ENCODE measurements at regions not wholly inside any gene's neighbourhood (a gene's known extent, or its start where the extent isn't known, plus 50 kb on each side); places are given as distances from the start of the nearest gene placed in this dataset.
"Not testable (repeated sequence)": the region's sequence is repeated elsewhere in the genome, so short reads cannot be mapped to it uniquely, and the experiment has no call there.

DNA sequence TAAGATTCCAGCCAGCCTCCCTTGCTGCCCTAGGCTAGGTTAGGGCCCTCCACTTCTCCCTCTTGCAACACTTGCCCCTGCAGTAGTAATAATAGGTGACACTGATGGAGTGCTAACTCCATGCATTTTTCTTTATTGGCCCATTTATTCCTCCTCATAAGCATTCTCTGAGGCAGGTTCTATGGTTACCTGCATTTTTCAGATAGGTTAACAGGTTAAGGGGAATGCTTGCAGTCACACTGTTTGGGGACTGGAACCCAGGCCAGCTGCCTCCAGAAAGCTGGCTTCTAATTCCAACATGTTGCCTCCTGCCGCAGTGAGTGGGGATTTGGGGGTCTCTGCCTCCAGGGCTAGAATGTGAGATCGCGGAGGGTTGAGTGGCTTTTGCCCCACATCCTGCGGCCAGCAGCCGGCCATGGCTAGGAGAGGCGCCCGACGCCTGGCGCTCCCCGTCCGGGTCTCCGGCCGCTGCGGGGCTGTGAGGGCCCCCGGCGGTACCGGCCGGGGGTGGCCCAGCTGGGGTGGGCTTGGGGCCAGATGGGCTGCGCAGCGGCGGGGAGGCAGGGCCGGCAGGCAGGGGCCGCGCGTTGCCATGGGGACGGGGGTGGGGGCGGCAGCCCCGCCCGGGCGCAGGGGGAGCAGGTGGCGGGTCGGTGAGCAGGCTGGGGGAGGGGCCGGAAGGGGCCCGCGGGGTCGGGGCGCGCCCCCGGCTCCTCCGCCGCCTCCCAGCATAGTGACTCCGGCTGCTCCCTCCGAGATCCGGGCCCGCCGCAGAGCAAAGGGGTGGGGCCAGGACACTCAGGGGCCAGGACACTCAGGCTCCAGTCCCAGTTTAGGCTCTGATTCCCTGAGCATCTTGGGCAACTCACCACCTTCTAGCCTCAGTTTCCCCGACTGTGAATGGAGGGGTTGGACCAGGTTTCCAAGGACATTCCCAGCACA is 68.4 kb upstream of the SSBP3 start:
- no peak for DNase-seq (ENCODE audit: low spot score)

DNA sequence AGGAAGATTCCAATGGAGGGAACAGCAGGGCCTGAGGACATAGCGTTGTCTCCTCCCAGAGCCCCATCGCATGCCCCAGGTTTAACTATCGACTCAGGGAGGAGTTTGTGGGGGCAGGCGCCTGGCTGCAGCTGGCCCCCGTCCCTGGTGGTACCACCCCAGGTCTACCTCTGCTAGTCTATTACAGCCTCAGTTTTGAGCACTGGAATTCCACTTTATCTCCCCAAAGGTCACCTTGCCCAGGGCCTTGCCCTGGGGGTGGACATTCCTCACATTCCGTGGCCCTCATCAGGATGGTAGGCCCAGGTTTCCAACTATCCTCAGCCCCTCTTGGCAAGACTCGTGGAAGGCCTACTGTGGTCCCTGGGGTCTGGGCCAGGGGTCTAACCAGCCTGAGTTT is 65.4 kb upstream of the SSBP3 start:
- DNase-seq (ENCODE audit: low spot score): no peak

DNA sequence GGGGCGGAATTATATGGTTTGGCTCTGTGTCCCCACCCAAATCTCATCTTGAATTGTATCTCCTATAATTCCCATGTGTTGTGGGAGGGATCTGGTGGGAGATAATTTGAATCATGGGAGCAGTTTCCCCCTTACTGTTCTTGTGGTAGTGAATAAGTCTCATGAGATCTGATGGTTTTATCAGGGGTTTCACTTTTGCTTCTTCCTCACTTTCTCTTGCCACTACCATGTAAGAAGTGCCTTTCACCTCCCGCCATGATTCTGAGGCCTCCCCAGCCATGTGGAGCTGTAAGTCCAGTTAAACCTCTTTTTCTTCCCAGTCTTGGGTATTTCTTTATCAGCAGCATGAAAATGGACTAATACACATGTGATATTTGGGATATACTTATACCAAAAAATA is 63.2 kb upstream of the SSBP3 start:
- DNase-seq (ENCODE audit: low spot score): not testable (repeated sequence)

DNA sequence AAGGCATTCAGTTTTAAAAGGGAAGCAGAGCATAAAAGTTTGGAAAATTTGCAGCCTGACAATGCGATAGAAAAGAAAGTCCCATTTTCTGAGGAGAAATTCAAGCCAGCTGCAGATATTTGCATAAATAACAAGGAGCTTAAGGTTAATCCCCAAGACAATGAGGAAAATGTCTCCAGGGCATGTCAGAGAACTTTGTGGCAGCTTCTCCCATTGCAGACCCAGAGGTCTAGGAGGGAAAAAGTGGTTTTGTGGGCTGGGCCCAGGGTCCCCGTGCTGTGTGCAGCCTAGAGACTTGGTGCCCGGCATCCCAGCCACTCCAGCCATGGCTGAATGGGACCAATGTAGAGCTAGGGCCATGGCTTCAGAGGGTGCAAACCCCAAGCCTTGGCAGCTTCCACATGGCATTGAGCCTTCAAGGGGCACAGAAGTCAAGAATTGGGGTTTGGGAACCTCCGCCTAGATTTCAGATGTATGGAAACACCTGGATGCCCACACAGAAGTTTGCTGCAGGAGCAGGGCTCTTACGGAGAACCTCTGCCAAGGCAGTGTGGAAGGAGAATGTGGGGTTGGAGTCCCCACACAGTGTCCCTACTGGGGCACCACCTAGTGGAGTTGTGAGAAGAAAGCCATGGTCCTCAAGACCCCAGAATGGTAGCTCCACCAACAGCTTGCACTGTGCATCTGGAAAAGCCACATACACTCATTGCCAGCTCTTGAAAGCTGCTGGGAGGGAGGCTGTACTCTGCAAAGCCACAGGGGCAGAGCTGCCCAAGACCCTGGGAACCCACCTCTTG is 62.3 kb upstream of the SSBP3 start:
- not testable (repeated sequence) for DNase-seq (ENCODE audit: low spot score)

DNA sequence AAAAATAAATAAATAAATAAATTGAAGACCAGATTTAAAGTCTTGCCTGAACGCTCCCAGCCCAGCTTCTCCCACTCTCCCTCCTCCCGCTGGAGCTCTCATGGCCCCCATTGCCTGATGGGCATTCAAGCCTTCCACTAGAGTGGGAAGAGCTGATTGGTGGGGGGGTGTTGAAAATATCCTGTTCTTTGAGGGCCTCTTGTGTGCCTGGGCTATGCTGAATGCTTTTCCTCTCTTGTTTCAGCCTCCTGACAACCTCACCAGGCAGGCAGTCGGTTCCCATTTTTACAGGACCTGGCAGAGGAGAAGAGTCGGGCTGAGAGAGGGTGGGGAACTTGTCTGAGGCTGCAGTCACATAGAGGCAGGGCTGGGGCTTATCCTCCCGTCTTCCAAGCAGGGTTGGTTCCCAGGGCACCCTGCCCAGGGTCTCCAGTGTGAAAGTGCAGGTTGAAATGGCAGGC is 59.2 kb upstream of the SSBP3 start:
- DNase-seq (ENCODE audit: low spot score): no peak

DNA sequence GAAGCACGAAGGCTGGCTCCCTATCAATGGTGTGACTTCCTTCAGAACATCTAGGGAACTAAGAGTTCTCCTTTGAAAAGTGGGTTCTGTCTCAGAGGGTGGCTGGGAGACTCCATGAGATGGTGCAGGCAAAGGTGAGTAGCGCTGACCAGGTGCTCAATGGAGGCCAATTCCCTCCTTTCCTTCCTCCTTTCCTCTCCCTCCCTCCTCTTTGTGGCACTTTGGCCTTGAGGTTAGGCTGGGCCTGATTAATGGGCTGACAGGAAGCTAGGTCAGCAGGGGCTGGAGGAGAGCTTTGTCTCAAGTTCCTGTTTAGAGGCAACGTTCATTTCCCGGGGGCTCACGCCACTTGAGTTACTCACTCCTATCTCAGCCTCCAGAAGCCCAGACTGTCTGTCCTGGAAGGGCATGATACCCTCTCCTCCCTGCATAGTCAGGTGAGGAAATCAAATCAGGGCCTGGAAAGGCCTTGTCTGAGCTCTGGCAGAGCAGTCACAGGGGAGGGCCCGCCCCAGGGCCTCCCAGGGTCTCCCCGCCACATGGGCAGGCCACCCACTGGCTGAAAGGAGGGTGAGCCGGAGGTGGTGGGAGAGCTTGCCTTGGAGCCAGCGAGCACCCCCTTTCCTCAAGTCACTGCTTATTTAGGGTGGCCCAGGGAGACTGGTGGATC is 58.4 kb upstream of the SSBP3 start:
- no peak for DNase-seq (ENCODE audit: low spot score)

DNA sequence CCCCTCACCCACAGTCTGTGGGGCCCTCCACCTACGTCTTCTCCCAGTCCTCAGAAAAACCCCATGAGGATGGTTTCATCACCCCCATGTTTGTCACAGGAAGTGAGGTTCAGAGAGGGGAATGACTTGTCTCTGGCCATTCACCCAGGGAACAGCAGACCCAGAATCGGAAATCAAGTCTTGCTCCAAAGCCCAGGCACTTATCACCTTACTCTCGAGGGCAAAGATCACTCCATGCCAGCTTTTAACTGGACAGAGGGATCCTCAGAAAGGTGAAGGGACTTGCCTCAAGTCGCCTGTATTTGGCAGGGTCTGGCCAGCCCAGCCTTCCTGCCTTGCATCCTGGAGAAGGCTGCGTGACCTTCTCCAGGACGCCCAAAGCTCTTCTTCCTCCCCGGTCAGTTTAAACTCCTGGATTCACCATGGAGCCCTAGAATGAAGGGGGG is 57.9 kb upstream of the SSBP3 start:
- DNase-seq (ENCODE audit: low spot score): no peak

DNA sequence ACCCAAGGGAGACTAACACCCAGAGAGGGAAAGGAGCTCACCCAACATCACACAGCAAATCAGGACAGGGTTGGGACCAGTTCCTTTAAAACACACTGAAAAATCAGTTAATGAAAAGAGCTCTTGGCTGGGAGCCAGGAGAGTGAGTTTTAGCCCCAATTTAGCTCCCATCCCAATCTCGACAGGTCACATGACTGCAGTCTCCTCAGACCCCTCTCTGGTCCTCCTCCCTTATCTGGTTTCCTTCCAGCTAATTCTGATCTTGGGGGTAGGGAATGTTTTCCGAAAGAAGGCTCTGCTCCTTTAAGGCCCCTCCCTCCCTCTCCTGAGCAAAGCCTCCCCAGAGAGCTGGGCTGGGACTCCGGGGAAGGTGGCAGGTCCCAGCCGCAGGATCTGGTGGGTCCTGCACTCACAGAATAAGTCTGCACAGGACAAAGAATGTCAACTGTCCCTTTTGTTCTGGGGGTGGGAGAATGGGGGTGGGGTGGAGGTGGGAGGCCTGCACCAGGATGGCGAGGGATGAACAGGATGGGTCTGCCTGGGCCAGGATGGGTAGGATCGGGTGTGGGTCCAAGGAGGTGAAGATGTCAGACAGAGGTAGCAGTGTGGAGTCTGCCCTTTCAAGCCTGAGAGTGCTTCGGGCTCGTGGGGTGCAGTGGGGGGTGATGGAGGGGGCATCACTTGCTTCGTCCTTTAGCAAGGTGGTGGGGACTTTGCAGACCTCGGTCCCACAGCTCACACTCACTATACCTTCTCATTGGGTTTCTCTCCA is 57.3 kb upstream of the SSBP3 start:
- DNase-seq (ENCODE audit: low spot score): no peak

DNA sequence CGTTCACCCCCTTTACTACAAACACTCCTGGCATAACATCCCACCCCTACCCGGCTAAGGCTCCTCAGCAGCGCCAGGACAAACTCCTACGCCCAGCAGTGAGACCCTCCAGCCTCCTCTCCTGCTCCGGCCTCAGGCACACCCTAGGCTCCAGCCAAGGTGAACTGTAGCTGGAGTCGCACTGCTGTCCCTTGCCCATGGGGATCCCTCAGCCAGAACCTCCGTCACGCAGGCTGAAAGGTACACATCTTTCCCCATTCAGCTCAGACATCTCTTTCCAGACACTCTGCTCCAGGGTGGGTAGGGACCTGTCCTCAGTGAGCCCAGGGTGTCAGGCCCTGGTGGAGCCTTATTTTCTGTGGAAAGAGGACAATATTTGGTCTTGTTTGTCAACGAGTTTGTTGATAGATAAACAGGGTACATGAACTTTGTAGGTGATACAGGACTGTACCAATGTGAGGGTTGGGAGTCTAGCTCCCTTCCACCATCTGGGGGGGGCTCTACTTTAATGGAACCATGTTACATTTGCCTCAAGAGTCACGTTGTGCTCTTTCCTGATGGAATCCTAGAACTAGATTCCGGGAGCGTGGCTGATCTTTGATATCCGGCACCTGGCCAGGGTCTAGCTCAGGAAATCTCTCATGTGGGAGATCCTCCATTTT is 56.5 kb upstream of the SSBP3 start:
- no peak for DNase-seq (ENCODE audit: low spot score)

DNA sequence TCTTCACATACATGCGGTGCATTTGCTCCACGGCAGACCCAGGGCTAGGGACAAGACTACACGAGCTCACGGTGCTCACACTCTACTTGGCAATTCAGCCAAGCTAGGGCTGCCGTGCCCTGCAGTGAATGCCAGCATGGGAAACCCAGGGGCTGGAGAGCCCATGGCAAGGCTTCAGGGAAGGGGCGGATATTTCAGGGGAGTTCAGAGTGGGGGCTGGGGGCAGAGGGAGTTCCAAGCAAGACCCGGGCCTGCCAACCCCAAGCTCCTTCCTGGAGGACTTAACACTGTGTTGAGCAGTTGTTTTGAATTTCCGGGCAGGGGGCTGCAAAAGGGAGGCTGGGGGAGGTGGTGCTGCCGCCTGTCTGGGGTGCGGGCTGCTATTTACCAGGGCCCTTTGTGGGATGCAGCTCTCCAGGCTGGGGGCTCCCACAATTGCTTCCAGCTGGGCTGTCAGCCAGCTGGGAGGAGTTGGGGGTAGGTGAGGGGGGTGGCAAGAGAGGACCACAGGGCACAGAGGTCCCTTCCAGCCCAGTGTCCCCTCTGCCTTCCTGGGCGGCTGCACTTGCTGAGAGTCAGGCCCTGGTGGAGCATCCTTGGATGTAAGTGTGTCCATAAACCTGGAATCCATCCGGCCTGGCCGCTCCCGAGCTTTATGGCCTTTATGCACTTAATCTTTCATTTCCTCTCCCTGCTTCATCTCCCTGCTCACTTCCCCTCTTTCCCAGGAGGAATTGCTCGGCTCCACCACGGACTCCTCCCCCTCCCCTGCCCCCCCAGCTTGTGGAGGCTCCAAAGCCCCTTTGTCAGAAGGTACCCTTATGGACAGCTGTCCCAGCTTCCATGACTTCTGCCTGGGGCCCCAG is 55.8 kb upstream of the SSBP3 start:
- DNase-seq (ENCODE audit: low spot score): no peak

DNA sequence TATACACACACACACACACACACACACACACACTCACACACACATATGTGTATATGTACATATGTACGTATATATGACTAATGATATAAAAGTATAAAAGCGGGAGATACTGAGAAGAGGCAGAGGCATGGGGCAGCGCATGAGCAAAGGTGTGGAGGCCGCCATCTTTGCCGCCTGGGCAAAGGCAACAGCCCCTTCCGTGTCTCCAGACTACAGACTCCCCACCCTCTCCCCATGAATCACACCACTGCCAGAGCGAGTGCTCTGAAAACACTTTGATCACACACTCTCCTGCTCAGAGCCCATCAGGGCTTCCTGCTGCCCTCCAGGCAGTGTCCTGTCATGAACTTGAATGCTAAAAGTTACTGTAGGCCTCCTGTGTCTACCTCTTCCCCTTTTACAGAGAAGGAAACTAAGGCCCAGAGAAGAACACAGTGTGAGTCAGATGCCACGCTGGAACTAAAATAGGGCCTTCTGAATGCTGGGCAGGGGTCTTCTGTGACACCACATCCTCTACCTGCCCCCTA is 54.7 kb upstream of the SSBP3 start:
- DNase-seq (ENCODE audit: low spot score): no peak

DNA sequence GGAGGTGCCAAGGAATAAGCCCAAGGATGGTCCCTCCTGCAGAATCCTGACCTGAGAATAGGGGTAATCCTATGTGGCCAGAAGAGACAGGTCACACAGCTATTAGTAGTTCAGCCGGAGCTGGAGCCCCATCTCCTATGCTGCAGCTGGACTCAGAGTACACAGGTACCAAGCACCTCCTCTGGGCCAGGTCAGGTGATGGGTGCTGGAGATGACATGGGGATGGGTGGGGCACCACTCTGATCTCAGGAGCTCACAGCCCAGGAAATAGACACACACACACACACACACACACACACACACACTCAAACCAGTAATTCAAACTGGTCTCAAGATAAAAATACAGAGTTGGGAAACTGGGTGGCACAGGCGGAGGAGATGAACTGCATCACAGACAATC is 54.2 kb upstream of the SSBP3 start:
- DNase-seq (ENCODE audit: low spot score): no peak

DNA sequence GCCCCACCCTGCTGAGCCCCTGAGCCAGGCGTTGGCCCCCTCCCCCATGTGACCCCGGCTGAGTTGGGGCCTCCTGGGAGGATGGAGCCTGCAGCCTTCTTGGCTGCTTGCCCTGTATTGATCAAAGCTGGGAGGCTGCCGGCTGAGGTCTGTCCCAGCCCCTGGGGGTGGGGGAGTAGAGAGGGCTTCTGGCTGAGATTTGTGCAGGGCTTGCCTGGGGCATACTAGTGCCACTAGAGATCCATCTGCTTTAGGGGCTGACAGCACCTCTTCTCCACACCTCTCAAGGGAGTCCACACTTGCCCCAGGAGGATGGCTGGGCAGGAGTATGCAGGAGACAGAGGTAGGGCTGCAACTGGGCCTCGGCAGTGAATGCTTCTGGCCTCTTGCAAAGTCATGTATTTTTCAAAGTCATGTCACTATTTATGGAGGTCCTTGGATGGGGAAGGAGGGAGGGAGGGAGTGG is 53.6 kb upstream of the SSBP3 start:
- DNase-seq (ENCODE audit: low spot score): no peak

DNA sequence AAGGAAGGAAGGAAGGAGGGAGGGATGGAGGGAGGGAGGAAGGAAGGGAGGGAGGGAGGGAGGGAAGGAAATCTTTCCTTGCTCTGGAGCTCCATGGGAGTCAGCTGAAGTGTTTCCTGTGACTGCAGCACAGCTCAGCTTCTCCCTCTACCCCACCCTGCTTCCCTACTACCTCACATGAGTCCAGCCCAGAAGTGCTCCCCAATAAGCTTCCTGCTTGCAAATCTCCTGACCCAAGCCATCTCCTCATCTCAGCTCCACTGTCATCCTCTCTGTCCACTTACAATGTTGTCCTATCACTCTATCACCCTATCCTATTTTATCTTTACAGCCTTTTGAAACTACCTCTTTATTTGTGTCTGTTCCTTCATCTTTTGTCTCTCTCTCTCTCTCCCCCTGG is 52.9 kb upstream of the SSBP3 start:
- DNase-seq (ENCODE audit: low spot score): no peak

DNA sequence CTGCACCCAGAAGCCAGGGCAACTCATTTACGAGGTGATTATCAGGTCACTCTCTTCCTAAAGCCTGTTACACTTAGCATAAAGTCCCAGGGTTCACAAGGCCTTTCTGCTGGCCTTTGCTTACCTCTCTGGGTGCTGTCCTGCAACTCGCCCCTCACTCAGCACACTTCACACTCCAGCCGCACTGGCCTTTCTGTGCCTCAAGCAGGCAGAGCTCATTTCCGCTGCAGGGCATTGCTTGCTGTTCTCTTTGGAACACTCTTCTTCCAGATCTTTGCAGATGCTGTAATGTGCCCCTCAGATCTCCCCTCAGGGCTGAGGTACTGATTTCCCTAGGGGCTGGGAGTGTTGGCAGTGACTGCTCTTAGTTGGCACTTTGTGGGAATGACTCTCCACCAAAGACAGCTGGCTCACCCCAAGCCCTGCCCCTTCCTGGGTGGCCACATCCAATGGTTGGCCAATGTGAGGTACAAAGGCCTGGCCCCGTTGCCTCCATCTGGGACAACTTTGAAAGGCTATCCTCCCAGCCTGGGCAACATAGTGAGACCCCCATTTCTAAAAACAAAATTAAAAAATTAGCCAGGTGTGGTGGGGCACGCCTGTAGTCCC is 50.8 kb upstream of the SSBP3 start:
- no peak for DNase-seq (ENCODE audit: low spot score)

DNA sequence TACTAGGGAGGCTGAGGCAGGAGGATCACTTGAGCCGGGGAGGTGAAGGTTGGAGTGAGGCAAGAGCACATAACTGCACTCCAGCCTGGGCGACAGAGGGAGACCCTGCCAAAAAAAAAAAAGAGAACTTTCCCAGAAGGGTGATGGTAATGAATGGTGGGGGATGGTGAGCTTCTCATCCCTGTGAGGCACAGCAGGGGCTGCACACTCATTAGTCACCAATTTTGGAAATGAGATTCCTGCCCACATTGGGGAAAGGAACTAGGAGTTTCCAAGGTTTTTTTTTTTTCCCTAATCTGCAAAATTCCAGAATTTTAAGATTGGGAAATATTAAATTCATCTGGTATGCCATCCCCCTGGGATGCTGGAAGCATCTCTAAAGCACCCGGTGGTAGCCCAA is 50.2 kb upstream of the SSBP3 start:
- no peak for DNase-seq (ENCODE audit: low spot score)

Data from LoVo (cell line).